ENCODE measurements at regions not wholly inside any gene's neighbourhood (a gene's known extent, or its start where the extent isn't known, plus 50 kb on each side); places are given as distances from the start of the nearest gene placed in this dataset.

- H3K27ac Mint-ChIP-seq: no peak overlapping the region
- H3K36me3 Mint-ChIP-seq: peaks cover 7 to 15% of the 10 kb centered on the region in 2 donors
- no peak for DNase-seq
- Histone ChIP-seq H3K27me3 (ENCODE audit: control insufficient read depth in 2 of 2, insufficient read depth in 2 of 2, low read length in 2 of 2) (peaks cover 56 to 90% of the 10 kb centered on the region in 2 donors), H4K20me1 (ENCODE audit: insufficient read depth, low read length) (no peaks in the 10 kb centered on the region), H2AFZ (ENCODE audit: insufficient read depth, low read depth, low read length, poor library complexity, severe bottlenecking) (peak overlapping the region; percentile 40), H3K9me3 (replicated peaks in 1 of 2; ENCODE audit: control insufficient read depth in 1 of 2, insufficient read depth in 1 of 2, low read length in 2 of 2) (peaks cover 0 to 32% of the 10 kb centered on the region in 2 donors), H3K27ac (ENCODE audit: low read depth in 1 of 2, low read length in 2 of 2) (no peak overlapping the region), H3K79me2 (ENCODE audit: insufficient read depth, low read length) (no peaks in the 10 kb centered on the region), H3K4me1 (ENCODE audit: control insufficient read depth in 1 of 2, insufficient read depth in 2 of 2, low read length in 2 of 2) (peaks cover 23% of the 10 kb centered on the region in 2 donors), H3K9ac (ENCODE audit: insufficient read depth, low read length, poor library complexity, severe bottlenecking) (no peak overlapping the region), H3K4me3 (replicated peaks in 1 of 3; ENCODE audit: low read depth in 2 of 3, low read length in 3 of 3) (peak overlapping the region in 1 of 3 experiments; percentile 71), H3K36me3 (replicated peaks in 1 of 2; ENCODE audit: control insufficient read depth in 1 of 2, insufficient read depth in 2 of 2, low read length in 2 of 2) (no peaks in the 10 kb centered on the region), H3K4me2 (replicated peaks; ENCODE audit: extremely low read depth, low read length, poor library complexity, severe bottlenecking) (peak overlapping the region; percentile 77)
- no peak for TF ChIP-seq CTCF (IDR thresholded peaks at IDR 0.05)
- peaks cover 18% of the 10 kb centered on the region for H3K4me1 Mint-ChIP-seq
- peaks cover 81 to 95% (median 93%) of the 10 kb centered on the region in 3 donors for H3K27me3 Mint-ChIP-seq (ENCODE audit: low read depth in 3 of 3)
- peak overlapping the region; percentile 76 to 93 for H3K4me3 Mint-ChIP-seq
- intact Hi-C loops (cut with micrococcal nuclease): no loop called here
- H3K9me3 Mint-ChIP-seq: peaks cover 0 to 30% (median 17%) of the 10 kb centered on the region in 7 donors
- 1% methylated on average over 42 of the region's 44 CpGs for WGBS (ENCODE audit: insufficient coverage)
Observed at GRCh38 chr7:128166603-128167041, 74.5 kb upstream of the LEP start.

GRCh38 chr7:128167042-128167701, 73.9 kb upstream of the LEP start:
- no peaks in the 10 kb centered on the region for H4K20me1 ChIP-seq (ENCODE audit: insufficient read depth, low read length)
- no peak overlapping the region for H3K27ac ChIP-seq (ENCODE audit: low read depth in 1 of 2, low read length in 2 of 2)
- WGBS (ENCODE audit: insufficient coverage): under 1% methylated on average over 56 of the region's 59 CpGs
- H3K27me3 ChIP-seq (ENCODE audit: control insufficient read depth in 2 of 2, insufficient read depth in 2 of 2, low read length in 2 of 2): peaks cover 55 to 91% of the 10 kb centered on the region in 2 donors
- H3K4me3 ChIP-seq (replicated peaks in 1 of 3; ENCODE audit: low read depth in 2 of 3, low read length in 3 of 3): peak overlapping the region in 2 of 3 experiments; percentile 35 to 71
- H3K9ac ChIP-seq (ENCODE audit: insufficient read depth, low read length, poor library complexity, severe bottlenecking): no peak overlapping the region
- H2AFZ ChIP-seq (ENCODE audit: insufficient read depth, low read depth, low read length, poor library complexity, severe bottlenecking): peak overlapping the region; percentile 40
- Mint-ChIP-seq H3K4me3 (peak overlapping the region; percentile 76 to 93), H3K27me3 (ENCODE audit: low read depth in 3 of 3) (peaks cover 80 to 96% (median 90%) of the 10 kb centered on the region in 3 donors), H3K9me3 (peaks cover 0 to 30% (median 17%) of the 10 kb centered on the region in 7 donors), H3K36me3 (peaks cover 7 to 15% of the 10 kb centered on the region in 2 donors), H3K27ac (no peak overlapping the region), H3K4me1 (peaks cover 18% of the 10 kb centered on the region)
- intact Hi-C loops (cut with micrococcal nuclease): no loop called here
- DNase-seq: peak in 2 of 3 donors; percentile 23 to 45
- peaks cover 0 to 32% of the 10 kb centered on the region in 2 donors for H3K9me3 ChIP-seq (replicated peaks in 1 of 2; ENCODE audit: control insufficient read depth in 1 of 2, insufficient read depth in 1 of 2, low read length in 2 of 2)
- peaks cover 23% of the 10 kb centered on the region in 2 donors for H3K4me1 ChIP-seq (ENCODE audit: control insufficient read depth in 1 of 2, insufficient read depth in 2 of 2, low read length in 2 of 2)
- H3K36me3 ChIP-seq (replicated peaks in 1 of 2; ENCODE audit: control insufficient read depth in 1 of 2, insufficient read depth in 2 of 2, low read length in 2 of 2): no peaks in the 10 kb centered on the region
- no peaks in the 10 kb centered on the region for H3K79me2 ChIP-seq (ENCODE audit: insufficient read depth, low read length)
- no peak for TF ChIP-seq CTCF (IDR thresholded peaks at IDR 0.05)
- peak overlapping the region; percentile 77 for H3K4me2 ChIP-seq (replicated peaks; ENCODE audit: extremely low read depth, low read length, poor library complexity, severe bottlenecking)

Data from CD14-positive monocyte (primary cell).